IMR-90 (cell line): ENCODE measurements at regions not wholly inside any gene's neighbourhood (a gene's known extent, or its start where the extent isn't known, plus 50 kb on each side); places are given as distances from the start of the nearest gene placed in this dataset.
A peak's percentile ranks its signal among the peaks of the same experiment; 100 is the strongest.

ENCODE experiments used
- ATAC-seq: fragments of 200-7000 bp; cut with Tn5 transposase; 2 replicates; pipeline ENCODE4 v1.9.1; 2020; ENCODE audit warnings: low read depth, mild to moderate bottlenecking, moderate library complexity
- BruUV-seq: library from RNA; stranded (reverse); fragments of 400-500 nt; replicated peaks from 2 replicates; lab custom pipeline; 2021; lab: Mats Ljungman, UMichigan
- CTCF ChIA-PET: fragments of 300-600 bp; formaldehyde crosslinking; extraction: SDS; loops from one replicate; lab custom pipeline; 2021; ENCODE audit warnings: antibody characterized with exemption; lab: Yijun Ruan, JAX
- POLR2A ChIA-PET: fragments of 300-600 bp; sonication (Branson Sonifier 250); formaldehyde crosslinking; loops from one replicate; lab custom pipeline; 2022; ENCODE audit warnings: antibody characterized with exemption; ENCODE audit not compliant: unreplicated experiment; lab: Charles Lee
- DNase-seq: peaks from one replicate; pipeline ENCODE4 v3.0.0; 2013
- H2AFZ ChIP-seq: replicated peaks from 2 replicates; pipeline ENCODE3; 2013; ENCODE audit warnings: low read length, mild to moderate bottlenecking; ENCODE audit not compliant: poor library complexity
- H2AK5ac ChIP-seq: 2 replicates; pipeline ENCODE4 v1.6.1; 2013; ENCODE audit warnings: low read depth, low read length, inconsistent platforms
- H2AK9ac ChIP-seq: replicated peaks from 2 replicates; pipeline ENCODE3; 2013; ENCODE audit warnings: mild to moderate bottlenecking, low read depth, low read length, moderate library complexity; ENCODE audit not compliant: poor library complexity
- H2BK120ac ChIP-seq: 2 replicates; pipeline ENCODE4 v1.6.1; 2013; ENCODE audit warnings: low read depth, low read length, inconsistent platforms
- H2BK15ac ChIP-seq: 3 replicates; pipeline ENCODE4 v1.6.1; 2013; ENCODE audit warnings: low read depth, low read length, inconsistent platforms
- H2BK20ac ChIP-seq: 2 replicates; pipeline ENCODE4 v1.6.1; 2013; ENCODE audit warnings: low read depth, mild to moderate bottlenecking, inconsistent platforms, low read length, moderate library complexity
- H2BK5ac ChIP-seq: 2 replicates; pipeline ENCODE4 v1.6.1; 2013; ENCODE audit warnings: mild to moderate bottlenecking, low read depth, low read length, inconsistent platforms; ENCODE audit not compliant: poor library complexity, severe bottlenecking
- H3K14ac ChIP-seq: replicated peaks from 2 replicates; pipeline ENCODE4 v1.6.1; 2013; ENCODE audit warnings: low read depth, low read length, inconsistent platforms
- H3K18ac ChIP-seq: 2 replicates; pipeline ENCODE4 v1.6.1; 2013; ENCODE audit warnings: low read depth, low read length, control low read depth
- H3K23ac ChIP-seq: 2 replicates; pipeline ENCODE4 v1.6.1; 2013; ENCODE audit warnings: low read depth, low read length, inconsistent platforms
- H3K27ac ChIP-seq: 2 replicates; pipeline ENCODE4 v1.5.1; 2013; ENCODE audit warnings: mild to moderate bottlenecking, control low read depth, low read length; ENCODE audit not compliant: insufficient read depth
- H3K27me3 ChIP-seq: 2 replicates; pipeline ENCODE4 v1.6.1; 2013; ENCODE audit warnings: low read length; ENCODE audit not compliant: control insufficient read depth, insufficient read depth
- H3K36me3 ChIP-seq: 2 replicates; pipeline ENCODE4 v1.6.1; 2013; ENCODE audit warnings: low read length, mixed read lengths; ENCODE audit not compliant: control insufficient read depth, insufficient read depth
- H3K4ac ChIP-seq: 2 replicates; pipeline ENCODE4 v1.6.1; 2013; ENCODE audit warnings: low read depth, low read length, inconsistent platforms
- H3K4me1 ChIP-seq: 2 replicates; pipeline ENCODE4 v1.6.1; 2013; ENCODE audit warnings: low read length, mixed read lengths; ENCODE audit not compliant: control insufficient read depth, insufficient read depth
- H3K4me2 ChIP-seq: 2 replicates; pipeline ENCODE4 v1.6.1; 2013; ENCODE audit warnings: low read depth, mild to moderate bottlenecking, control low read depth, low read length, moderate library complexity
- H3K4me3 ChIP-seq: 2 replicates; pipeline ENCODE4 v1.5.1; 2013; ENCODE audit warnings: low read depth, mild to moderate bottlenecking, control low read depth, low read length, moderate library complexity; ENCODE audit not compliant: insufficient read depth
- H3K56ac ChIP-seq: 2 replicates; pipeline ENCODE4 v1.6.1; 2013; ENCODE audit warnings: low read length, inconsistent platforms; ENCODE audit not compliant: insufficient read depth; ENCODE audit errors: extremely low read depth
- H3K79me1 ChIP-seq, 2 experiments: 2 replicates each; pipeline ENCODE4 v1.6.1; 2013; ENCODE audit warnings: low read length in 2 of 2, inconsistent platforms in 1 of 2, low read depth in 1 of 2
- H3K9ac ChIP-seq: 2 replicates; pipeline ENCODE4 v1.6.1; 2013; ENCODE audit warnings: low read depth, low read length, control low read depth
- H3K9me1 ChIP-seq: 2 replicates; pipeline ENCODE4 v1.6.1; 2013; ENCODE audit warnings: low read length, inconsistent platforms; ENCODE audit not compliant: insufficient read depth
- H3K9me3 ChIP-seq: 2 replicates; pipeline ENCODE4 v1.6.1; 2013; ENCODE audit warnings: low read length; ENCODE audit not compliant: control insufficient read depth, insufficient read depth
- H4K20me1 ChIP-seq: 2 replicates; pipeline ENCODE4 v1.6.1; 2013; ENCODE audit warnings: low read length, inconsistent platforms; ENCODE audit not compliant: insufficient read depth
- H4K5ac ChIP-seq: 2 replicates; pipeline ENCODE4 v1.6.1; 2013; ENCODE audit warnings: mild to moderate bottlenecking, low read depth, low read length, control low read depth
- H4K8ac ChIP-seq, 2 experiments: 2 replicates each; pipeline ENCODE4 v1.6.1; 2013; ENCODE audit warnings: low read depth in 2 of 2, low read length in 2 of 2, control low read depth in 1 of 2, inconsistent platforms in 1 of 2
- H4K91ac ChIP-seq: 2 replicates; pipeline ENCODE4 v1.6.1; 2013; ENCODE audit warnings: low read depth, low read length, inconsistent platforms; ENCODE audit not compliant: insufficient read depth
- BHLHE40 ChIP-seq: fragments of 150-350 bp; IDR thresholded peaks from 2 replicates; pipeline ENCODE4 v1.6.1; 2016; ENCODE audit warnings: mild to moderate bottlenecking, low read depth, low read length
- CEBPB ChIP-seq: IDR thresholded peaks from 2 replicates; pipeline ENCODE4 v1.6.1; 2012; ENCODE audit warnings: low read depth, low read length, improper control_type of control experiment
- CHD1 ChIP-seq: IDR thresholded peaks from 2 replicates; pipeline ENCODE4 v1.6.1; 2012; ENCODE audit warnings: low read depth, low read length, improper control_type of control experiment
- FOS ChIP-seq: fragments of 150-350 bp; IDR thresholded peaks from 2 replicates; pipeline ENCODE4 v1.6.1; 2016; ENCODE audit warnings: low read depth, low read length
- MAFK ChIP-seq: IDR thresholded peaks from 2 replicates; pipeline ENCODE4 v1.6.1; 2012; ENCODE audit warnings: low read depth, low read length, improper control_type of control experiment
- NFE2L2 ChIP-seq: fragments of 150-350 bp; IDR thresholded peaks from 2 replicates; pipeline ENCODE4 v1.6.1; 2016; ENCODE audit warnings: low read depth, mild to moderate bottlenecking, low read length
- RAD21 ChIP-seq: IDR thresholded peaks from 2 replicates; pipeline ENCODE4 v1.6.1; 2012; ENCODE audit warnings: low read length, improper control_type of control experiment
- WGBS, 2 experiments: methylation state at CpG; one replicate each; pipeline versions ENCODE4 v1.1.5 to v1.1.7; 2013; ENCODE audit warnings: missing lambda C conversion rate in 2 of 2; ENCODE audit not compliant: insufficient read length in 1 of 2; ENCODE audit errors: extremely low coverage in 2 of 2; 5-methylcytosine and 5-hydroxymethylcytosine counted together
- dilution Hi-C: fragments of 300-500 bp; cut with HindIII; formaldehyde crosslinking; loops from one replicate; pipeline ENCODE4 v1.14.3; 2018; ENCODE audit warnings: low sequenced_read_pairs; ENCODE audit not compliant: unreplicated experiment
- in situ Hi-C: fragments of 300-500 bp; cut with MboI; formaldehyde crosslinking; loops from 3 replicates; pipeline ENCODE4 v1.14.3; 2019; ENCODE audit warnings: low sequenced_read_pairs, inconsistent platforms, mixed read lengths
- intact Hi-C: fragments of 100-400 bp; cut with micrococcal nuclease; formaldehyde crosslinking; loops from 2 replicates; pipeline ENCODE4 v1.10.0; 2022

DNA sequence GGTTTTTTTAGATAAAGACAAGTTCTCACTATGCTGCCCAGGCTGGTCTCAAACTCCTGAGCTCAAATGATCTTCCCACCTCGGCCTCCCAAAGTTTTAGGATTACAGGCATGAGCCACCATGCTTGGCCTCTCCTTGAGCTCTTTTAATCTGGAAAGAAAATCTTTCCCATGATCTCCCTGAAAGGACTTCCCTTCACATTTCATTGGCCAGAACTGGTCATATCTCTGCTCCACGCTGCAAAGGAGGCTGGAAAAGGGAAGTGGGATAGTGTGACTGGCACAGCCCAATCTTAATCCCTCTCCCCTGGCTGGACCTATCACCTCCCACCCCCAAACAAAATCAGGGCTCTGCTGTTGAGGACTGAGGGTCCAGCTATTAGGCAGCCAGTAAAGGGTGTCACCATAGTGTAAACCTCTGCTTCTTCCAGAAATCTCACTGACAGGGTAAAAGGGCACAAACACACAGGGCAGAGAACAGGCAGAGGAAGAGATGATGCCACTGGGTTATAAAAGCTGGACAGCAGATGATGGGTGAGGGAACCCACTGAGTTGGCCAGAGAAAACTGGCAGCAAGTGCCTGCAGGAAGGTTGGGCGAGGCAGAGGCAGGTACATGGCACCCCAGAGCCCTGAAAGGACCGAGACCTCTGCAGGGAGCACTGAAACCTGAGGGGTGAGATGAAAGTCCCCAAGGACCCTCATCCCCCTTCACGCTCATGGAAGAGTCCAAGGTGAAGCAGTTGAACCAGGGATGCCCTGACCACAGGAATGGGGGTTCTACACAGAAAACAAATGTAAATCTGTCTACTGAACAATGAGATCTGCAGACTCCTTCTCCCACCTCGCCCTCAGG is 83.1 kb upstream of the PTPN1 start:
- H3K79me1 ChIP-seq: peaks cover 0 to 3% of the 10 kb centered on the region in 2 experiments; a peak in 1 of 4 replicates
- intact Hi-C loops (no loop called here), in situ Hi-C loops (no loop called here), dilution Hi-C loops (no loop called here)
- H3K56ac ChIP-seq: 0 out of 2 replicates have a peak overlapping the region, but pooled peaks have one; percentile 45
- peak overlapping the region; percentile 54 for H2AK5ac ChIP-seq
- no peak overlapping the region for H3K4me3 ChIP-seq
- H3K4me1 ChIP-seq: peaks cover 33% of the 10 kb centered on the region
- H2AFZ ChIP-seq: peak overlapping the region; percentile 40
- no peaks in the 10 kb centered on the region for H3K9me3 ChIP-seq
- H3K27ac ChIP-seq: peak overlapping the region; percentile 14
- H3K4ac ChIP-seq: peak overlapping the region; percentile 57
- peak overlapping the region; percentile 56 for H3K14ac ChIP-seq
- peak overlapping the region; percentile 10 for H2BK5ac ChIP-seq
- DNase-seq (no peak), ATAC-seq (no peak)
- H2BK120ac ChIP-seq: peak overlapping the region; percentile 83
- POLR2A ChIA-PET: no interaction called here
- H3K27me3 ChIP-seq: no peaks in the 10 kb centered on the region
- peak overlapping the region; percentile 51 for H4K91ac ChIP-seq
- H3K18ac ChIP-seq: peak overlapping the region; percentile 91
- peak overlapping the region; percentile 74 for H2BK20ac ChIP-seq
- CTCF ChIA-PET: no interaction called here
- 0 out of 2 replicates have a peak overlapping the region, but pooled peaks have one; percentile 22 for H3K9ac ChIP-seq
- TF ChIP-seq NFE2L2 (no peak), RAD21 (no peak), FOS (no peak), CEBPB (no peak), CHD1 (no peak), MAFK (no peak), BHLHE40 (no peak)
- H3K36me3 ChIP-seq: no peaks in the 10 kb centered on the region
- H4K8ac ChIP-seq: peak overlapping the region; percentile 51 to 54; a peak in 3 of 4 replicates
- peak overlapping the region; percentile 38 for H4K5ac ChIP-seq
- H2AK9ac ChIP-seq: no peak overlapping the region
- no peaks in the 10 kb centered on the region for H4K20me1 ChIP-seq
- H3K9me1 ChIP-seq: peaks cover 22% of the 10 kb centered on the region
- no TSS peak for BruUV-seq
- whole genome bisulfite sequencing, 2 experiments: no CpG with 5 or more reads among the region's 6 CpGs
- no peak overlapping the region for H3K4me2 ChIP-seq
- H2BK15ac ChIP-seq: peak overlapping the region; percentile 87
- H3K23ac ChIP-seq: peak overlapping the region; percentile 31
